SK-N-SH (cell line): ENCODE measurements at regions not wholly inside any gene's neighbourhood (a gene's known extent, or its start where the extent isn't known, plus 50 kb on each side); places are given as distances from the start of the nearest gene placed in this dataset.

Source experiments
- CHD2 ChIP-seq: fragments of 150-350 bp; IDR thresholded peaks from 2 replicates; pipeline ENCODE4 v1.6.1; 2018; ENCODE audit warnings: low read length; ENCODE audit not compliant: partially characterized antibody
- EP300 ChIP-seq, 2 experiments: IDR thresholded peaks; 2 replicates each; pipeline versions ENCODE4 v1.4.0 to v1.6.1; 2012; ENCODE audit warnings: borderline replicate concordance in 1 of 2, low read depth in 1 of 2, low read length in 1 of 2
- GABPA ChIP-seq: IDR thresholded peaks from 2 replicates; pipeline ENCODE4 v1.4.0; 2012; ENCODE audit warnings: low read depth, mild to moderate bottlenecking
- GATA2 ChIP-seq: sonication (generic); formaldehyde crosslinking; IDR thresholded peaks from 2 replicates; pipeline ENCODE4 v1.5.0; 2020; ENCODE audit warnings: mild to moderate bottlenecking, missing genetic modification reagents
- IRF3 ChIP-seq: fragments of 150-350 bp; IDR thresholded peaks from 2 replicates; pipeline ENCODE4 v1.6.1; 2016; ENCODE audit warnings: mild to moderate bottlenecking, low read depth, low read length
- NRF1 ChIP-seq: IDR thresholded peaks from 2 replicates; pipeline ENCODE4 v1.6.1; 2012; ENCODE audit warnings: low read depth, mild to moderate bottlenecking, low read length
- PBX3 ChIP-seq: IDR thresholded peaks from 2 replicates; pipeline ENCODE4; 2012
- TAF1 ChIP-seq: IDR thresholded peaks from 2 replicates; pipeline ENCODE4 v1.6.1; 2012; ENCODE audit warnings: low read depth, mild to moderate bottlenecking, low read length, moderate library complexity, borderline replicate concordance
- TF ChIP-seq, protein P1 (sequence below): fragments of 200-600 bp; sonication (generic); IDR thresholded peaks from 2 replicates; pipeline ENCODE4 v1.6.1; 2017; ENCODE audit warnings: antibody characterized with exemption, mild to moderate bottlenecking, moderate library complexity
- TF ChIP-seq, protein P2 (sequence below): IDR thresholded peaks from 2 replicates; pipeline ENCODE4 v1.6.1; 2012; ENCODE audit warnings: mild to moderate bottlenecking, low read depth, low read length, moderate library complexity

DNA sequence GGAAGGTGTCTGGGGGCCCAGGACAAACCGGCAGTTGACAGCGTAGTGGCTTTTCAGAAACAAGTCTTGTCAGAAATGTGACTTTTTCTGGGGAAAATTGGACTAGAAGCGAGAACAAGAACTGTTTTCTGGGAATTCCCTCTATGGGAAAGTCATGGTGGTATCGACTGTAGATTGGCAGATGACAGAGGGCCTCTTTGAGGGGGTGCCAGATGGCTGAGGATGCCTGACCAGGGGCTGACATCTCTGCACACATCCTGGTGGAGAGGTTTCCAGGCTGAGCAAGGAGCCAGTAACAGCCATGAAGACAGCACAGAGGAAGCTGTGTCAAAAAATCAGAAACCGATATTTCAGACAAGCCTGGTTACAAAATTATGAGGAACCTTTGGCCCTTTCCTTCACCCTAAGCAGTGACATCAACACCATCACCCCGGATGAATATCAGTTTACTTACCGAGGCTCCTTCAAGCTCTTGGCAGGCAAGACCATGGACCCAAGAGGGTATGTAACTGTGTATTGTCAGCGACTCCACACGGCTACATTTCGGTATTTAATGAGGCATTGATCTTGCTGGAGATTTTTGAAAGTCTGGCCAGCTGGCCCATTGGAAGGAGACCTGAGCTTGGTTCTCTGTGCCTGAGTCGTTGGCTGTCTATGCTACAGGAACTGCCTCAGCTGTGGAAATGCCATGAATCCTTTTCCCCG lies 1525.3 kb upstream of the TMEM132C start:
- TF ChIP-seq GATA2 (CRISPR knock-in tag) (no peak), EP300 (IDR thresholded peaks at IDR 0.05; ENCODE audit: borderline replicate concordance in 1 of 2, low read depth in 1 of 2, low read length in 1 of 2) (no peak), NRF1 (no peak), IRF3 (no peak), TAF1 (no peak), PBX3 (no peak), CHD2 (no peak), GABPA (no peak)
- TF ChIP-seq, protein P1, sequence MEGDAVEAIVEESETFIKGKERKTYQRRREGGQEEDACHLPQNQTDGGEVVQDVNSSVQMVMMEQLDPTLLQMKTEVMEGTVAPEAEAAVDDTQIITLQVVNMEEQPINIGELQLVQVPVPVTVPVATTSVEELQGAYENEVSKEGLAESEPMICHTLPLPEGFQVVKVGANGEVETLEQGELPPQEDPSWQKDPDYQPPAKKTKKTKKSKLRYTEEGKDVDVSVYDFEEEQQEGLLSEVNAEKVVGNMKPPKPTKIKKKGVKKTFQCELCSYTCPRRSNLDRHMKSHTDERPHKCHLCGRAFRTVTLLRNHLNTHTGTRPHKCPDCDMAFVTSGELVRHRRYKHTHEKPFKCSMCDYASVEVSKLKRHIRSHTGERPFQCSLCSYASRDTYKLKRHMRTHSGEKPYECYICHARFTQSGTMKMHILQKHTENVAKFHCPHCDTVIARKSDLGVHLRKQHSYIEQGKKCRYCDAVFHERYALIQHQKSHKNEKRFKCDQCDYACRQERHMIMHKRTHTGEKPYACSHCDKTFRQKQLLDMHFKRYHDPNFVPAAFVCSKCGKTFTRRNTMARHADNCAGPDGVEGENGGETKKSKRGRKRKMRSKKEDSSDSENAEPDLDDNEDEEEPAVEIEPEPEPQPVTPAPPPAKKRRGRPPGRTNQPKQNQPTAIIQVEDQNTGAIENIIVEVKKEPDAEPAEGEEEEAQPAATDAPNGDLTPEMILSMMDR: no peak
- TF ChIP-seq, protein P2, sequence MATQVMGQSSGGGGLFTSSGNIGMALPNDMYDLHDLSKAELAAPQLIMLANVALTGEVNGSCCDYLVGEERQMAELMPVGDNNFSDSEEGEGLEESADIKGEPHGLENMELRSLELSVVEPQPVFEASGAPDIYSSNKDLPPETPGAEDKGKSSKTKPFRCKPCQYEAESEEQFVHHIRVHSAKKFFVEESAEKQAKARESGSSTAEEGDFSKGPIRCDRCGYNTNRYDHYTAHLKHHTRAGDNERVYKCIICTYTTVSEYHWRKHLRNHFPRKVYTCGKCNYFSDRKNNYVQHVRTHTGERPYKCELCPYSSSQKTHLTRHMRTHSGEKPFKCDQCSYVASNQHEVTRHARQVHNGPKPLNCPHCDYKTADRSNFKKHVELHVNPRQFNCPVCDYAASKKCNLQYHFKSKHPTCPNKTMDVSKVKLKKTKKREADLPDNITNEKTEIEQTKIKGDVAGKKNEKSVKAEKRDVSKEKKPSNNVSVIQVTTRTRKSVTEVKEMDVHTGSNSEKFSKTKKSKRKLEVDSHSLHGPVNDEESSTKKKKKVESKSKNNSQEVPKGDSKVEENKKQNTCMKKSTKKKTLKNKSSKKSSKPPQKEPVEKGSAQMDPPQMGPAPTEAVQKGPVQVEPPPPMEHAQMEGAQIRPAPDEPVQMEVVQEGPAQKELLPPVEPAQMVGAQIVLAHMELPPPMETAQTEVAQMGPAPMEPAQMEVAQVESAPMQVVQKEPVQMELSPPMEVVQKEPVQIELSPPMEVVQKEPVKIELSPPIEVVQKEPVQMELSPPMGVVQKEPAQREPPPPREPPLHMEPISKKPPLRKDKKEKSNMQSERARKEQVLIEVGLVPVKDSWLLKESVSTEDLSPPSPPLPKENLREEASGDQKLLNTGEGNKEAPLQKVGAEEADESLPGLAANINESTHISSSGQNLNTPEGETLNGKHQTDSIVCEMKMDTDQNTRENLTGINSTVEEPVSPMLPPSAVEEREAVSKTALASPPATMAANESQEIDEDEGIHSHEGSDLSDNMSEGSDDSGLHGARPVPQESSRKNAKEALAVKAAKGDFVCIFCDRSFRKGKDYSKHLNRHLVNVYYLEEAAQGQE: no peak
